Neural progenitor cell (in vitro differentiated cells): ENCODE measurements at regions not wholly inside any gene's neighbourhood (a gene's known extent, or its start where the extent isn't known, plus 50 kb on each side); places are given as distances from the start of the nearest gene placed in this dataset.

Experiments
- EZH2phosphoT487 ChIP-seq: fragments of 200-600 bp; sonication (generic); IDR thresholded peaks from 2 replicates; pipeline ENCODE4 v1.6.1; 2017; ENCODE audit warnings: antibody characterized with exemption
- TF ChIP-seq, protein P1 (sequence below): fragments of 200-600 bp; sonication (generic); IDR thresholded peaks from 2 replicates; pipeline ENCODE4 v1.5.1; 2017; ENCODE audit warnings: antibody characterized with exemption, mild to moderate bottlenecking

DNA sequence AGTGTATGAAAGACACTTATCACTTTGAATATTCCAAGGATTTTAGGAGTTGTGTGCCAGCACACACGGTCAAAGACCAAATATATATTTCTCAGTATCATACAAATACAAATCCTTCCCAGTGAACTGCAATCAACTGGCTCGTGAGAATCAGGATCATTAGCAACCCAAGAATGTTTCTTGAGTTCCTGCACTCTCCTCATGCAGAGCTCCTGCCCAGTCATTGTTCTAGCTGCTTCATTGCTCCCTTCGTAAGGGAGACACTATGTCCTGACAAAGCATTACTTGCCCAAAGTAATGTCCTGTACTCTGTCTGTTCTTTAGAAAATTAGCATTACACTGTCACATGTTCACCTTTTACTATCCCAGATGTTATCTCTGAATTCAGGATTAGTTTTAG is 92.0 kb upstream of the SLC4A7 start:
- TF ChIP-seq, protein P1, sequence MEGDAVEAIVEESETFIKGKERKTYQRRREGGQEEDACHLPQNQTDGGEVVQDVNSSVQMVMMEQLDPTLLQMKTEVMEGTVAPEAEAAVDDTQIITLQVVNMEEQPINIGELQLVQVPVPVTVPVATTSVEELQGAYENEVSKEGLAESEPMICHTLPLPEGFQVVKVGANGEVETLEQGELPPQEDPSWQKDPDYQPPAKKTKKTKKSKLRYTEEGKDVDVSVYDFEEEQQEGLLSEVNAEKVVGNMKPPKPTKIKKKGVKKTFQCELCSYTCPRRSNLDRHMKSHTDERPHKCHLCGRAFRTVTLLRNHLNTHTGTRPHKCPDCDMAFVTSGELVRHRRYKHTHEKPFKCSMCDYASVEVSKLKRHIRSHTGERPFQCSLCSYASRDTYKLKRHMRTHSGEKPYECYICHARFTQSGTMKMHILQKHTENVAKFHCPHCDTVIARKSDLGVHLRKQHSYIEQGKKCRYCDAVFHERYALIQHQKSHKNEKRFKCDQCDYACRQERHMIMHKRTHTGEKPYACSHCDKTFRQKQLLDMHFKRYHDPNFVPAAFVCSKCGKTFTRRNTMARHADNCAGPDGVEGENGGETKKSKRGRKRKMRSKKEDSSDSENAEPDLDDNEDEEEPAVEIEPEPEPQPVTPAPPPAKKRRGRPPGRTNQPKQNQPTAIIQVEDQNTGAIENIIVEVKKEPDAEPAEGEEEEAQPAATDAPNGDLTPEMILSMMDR = no peak
- TF ChIP-seq EZH2phosphoT487 = no peak
